KOPT-K1 (cell line): ENCODE measurements at regions not wholly inside any gene's neighbourhood (a gene's known extent, or its start where the extent isn't known, plus 50 kb on each side); places are given as distances from the start of the nearest gene placed in this dataset.
"Not testable (repeated sequence)": the region's sequence is repeated elsewhere in the genome, so short reads cannot be mapped to it uniquely, and the experiment has no call there.

Source experiments
- H3K27ac ChIP-seq: fragments of 200-600 bp; sonication (generic); 2 replicates; pipeline ENCODE4 v1.5.1; 2016; ENCODE audit warnings: antibody characterized with exemption, mild to moderate bottlenecking, low read depth, low read length; ENCODE audit not compliant: poor library complexity, severe bottlenecking
- H3K36me3 ChIP-seq: fragments of 200-600 bp; sonication (generic); 2 replicates; pipeline ENCODE4 v1.5.1; 2017; ENCODE audit warnings: antibody characterized with exemption, mild to moderate bottlenecking, low read length, moderate library complexity; ENCODE audit not compliant: insufficient read depth
- H3K9me3 ChIP-seq: fragments of 200-600 bp; sonication (generic); 2 replicates; pipeline ENCODE4 v1.5.1; 2017; ENCODE audit warnings: antibody characterized with exemption, low read length, mild to moderate bottlenecking; ENCODE audit not compliant: insufficient read depth, poor library complexity, severe bottlenecking

- H3K36me3 ChIP-seq, result no peaks in the 10 kb centered on the region
- H3K9me3 ChIP-seq, result no peaks in the 10 kb centered on the region
- no peak overlapping the region for H3K27ac ChIP-seq
Measured at GRCh38 chr4:82104578-82104977, 269.2 kb downstream of the HNRNPD start.

DNA sequence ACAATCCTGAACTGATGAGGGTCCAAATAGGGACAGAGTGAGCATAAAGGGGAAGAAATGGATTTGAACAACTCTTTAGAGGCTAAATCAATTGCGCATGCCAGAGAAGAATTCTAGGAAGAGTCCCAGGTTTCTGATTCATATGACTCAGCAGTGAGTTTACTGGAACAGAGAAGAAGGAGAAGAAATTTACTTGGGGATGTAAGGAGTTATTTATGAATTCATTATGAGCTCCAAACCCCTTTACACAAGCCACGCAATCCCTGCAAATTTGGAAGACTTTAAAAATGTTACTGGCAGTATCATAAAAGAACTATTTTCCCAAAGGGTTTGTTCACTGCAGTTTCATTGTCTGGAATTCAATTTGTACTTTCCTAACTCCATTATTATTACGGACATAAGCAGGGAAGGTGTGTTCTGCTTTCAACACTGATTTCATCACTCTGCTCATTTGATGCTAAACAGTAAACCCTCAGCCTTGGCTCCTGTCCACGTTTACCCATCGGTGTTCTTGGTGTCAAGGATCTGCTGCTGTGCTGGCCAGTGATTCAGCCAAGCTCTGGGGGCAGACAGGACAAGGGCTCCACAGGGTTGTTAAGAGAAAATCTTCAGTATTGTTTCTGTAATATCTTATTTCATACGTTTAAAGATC is 273.7 kb downstream of the HNRNPD start:
- Histone ChIP-seq H3K36me3 (no peaks in the 10 kb centered on the region), H3K9me3 (no peaks in the 10 kb centered on the region), H3K27ac (no peak overlapping the region)

GRCh38 chr4:82097504-82097903 is 276.3 kb downstream of the HNRNPD start:
- no peak overlapping the region for H3K27ac ChIP-seq
- no peaks in the 10 kb centered on the region for H3K36me3 ChIP-seq
- H3K9me3 ChIP-seq, result no peaks in the 10 kb centered on the region

GRCh38 chr4:82090717-82091116 is 283.1 kb downstream of the HNRNPD start:
- Histone ChIP-seq H3K36me3 (no peaks in the 10 kb centered on the region), H3K9me3 (no peaks in the 10 kb centered on the region), H3K27ac (no peak overlapping the region)

- Histone ChIP-seq H3K36me3 (no peaks in the 10 kb centered on the region), H3K27ac (no peak overlapping the region), H3K9me3 (no peaks in the 10 kb centered on the region)
Measured at GRCh38 chr4:82084747-82085146, 289.0 kb downstream of the HNRNPD start.

DNA sequence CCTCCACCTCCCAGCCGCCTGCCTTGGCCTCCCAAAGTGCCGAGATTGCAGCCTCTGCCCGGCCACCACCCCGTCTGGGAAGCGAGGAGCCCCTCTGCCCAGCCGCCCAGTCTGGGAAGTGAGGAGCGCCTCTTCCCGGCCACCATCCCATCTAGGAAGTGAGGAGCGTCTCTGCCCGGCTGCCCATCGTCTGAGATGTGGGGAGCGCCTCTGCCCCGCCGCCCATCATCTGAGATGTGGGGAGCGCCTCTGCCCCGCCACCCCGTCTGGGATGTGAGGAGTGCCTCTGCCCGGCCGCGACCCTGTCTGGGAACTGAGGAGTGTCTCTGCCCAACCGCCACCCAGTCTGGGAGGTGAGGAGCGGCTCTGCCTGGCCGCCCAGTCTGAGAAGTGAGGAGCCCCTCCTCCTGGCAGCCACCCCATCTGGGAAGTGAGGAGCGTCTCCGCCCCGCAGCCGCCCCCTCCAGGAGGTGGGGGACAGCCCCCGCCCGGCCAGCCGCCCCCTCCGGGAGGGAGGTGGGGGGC is 296.3 kb downstream of the HNRNPD start:
- not testable (repeated sequence) for H3K9me3 ChIP-seq, H3K36me3 ChIP-seq, H3K27ac ChIP-seq

DNA sequence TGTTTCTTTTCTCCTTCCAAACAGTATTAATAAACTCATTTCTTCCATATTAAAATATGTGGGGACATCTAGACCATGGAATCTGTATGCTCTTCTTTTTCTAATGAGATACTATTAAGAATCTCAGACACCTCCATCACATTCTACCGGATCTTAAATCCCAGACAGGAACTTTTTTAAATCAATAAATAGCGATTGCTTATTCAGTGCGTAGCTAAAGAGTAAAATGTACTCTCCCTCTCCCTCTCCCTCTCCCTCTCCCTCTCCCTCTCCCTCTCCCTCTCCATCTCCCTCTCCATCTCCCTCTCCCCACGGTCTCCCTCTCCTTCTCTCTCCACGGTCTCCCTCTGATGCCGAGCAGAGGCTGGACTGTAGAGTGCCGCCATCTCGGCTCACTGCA is 297.0 kb downstream of the HNRNPD start:
- H3K9me3 ChIP-seq, result no peaks in the 10 kb centered on the region
- H3K27ac ChIP-seq, result no peak overlapping the region
- no peaks in the 10 kb centered on the region for H3K36me3 ChIP-seq

DNA sequence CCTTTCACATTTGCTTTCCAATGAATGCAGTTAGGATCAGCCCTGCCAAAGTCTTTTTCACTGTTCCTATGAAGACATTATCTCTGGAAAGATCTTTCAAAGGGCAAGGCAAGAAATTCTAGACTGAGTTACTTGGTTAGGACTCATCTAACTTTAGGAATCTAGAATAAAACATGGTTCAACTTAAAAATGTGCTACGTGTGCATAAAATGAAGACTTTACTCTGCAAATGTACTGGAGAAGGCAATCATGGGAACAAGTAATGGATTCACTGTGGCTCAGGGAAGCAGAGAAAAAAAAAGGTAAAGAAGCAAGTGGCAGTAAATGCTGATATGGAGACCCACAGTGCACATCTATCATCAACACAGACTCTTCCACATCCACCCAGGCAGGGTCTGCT is 297.4 kb downstream of the HNRNPD start:
- Histone ChIP-seq H3K9me3 (no peaks in the 10 kb centered on the region), H3K27ac (no peak overlapping the region), H3K36me3 (no peaks in the 10 kb centered on the region)

GRCh38 chr4:82071951-82072350 is 301.8 kb downstream of the HNRNPD start:
- Histone ChIP-seq H3K9me3 (no peaks in the 10 kb centered on the region), H3K36me3 (no peaks in the 10 kb centered on the region), H3K27ac (no peak overlapping the region)

DNA sequence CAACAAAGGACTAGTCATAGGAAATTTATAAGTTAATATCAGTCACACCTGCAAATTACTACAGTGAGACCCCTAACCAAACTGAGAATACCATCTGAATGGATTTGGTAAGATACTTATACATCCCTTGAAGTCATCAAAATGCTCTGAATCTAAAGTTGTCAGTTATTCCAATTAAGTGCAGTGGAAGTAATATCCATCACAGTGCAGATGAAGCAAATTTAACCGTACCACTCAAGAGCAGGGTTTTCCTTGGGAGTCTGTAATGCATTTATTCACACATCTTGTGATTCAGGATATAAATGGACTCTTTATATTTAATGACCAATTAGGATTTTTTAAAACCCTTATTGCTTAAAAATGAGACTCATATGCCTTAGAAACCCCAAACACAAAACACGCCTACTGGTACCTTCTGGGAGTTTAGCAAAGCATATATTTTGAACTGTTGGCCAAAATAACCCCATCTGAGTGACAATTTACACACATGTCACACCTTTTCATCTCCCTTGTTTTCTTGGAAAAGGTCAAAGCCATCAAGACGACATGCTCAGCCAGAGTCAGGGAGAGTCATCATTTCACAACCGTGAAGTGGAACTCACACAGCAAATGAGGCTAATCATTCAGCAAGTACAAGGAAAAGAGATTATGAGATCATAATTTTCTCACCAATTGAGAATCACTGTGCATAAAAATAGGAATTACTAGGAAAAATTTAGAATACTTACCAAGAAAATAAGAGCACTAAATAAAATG is 303.7 kb downstream of the HNRNPD start:
- Histone ChIP-seq H3K36me3 (no peaks in the 10 kb centered on the region), H3K27ac (no peak overlapping the region), H3K9me3 (no peaks in the 10 kb centered on the region)

- Histone ChIP-seq H3K36me3 (no peaks in the 10 kb centered on the region), H3K9me3 (no peaks in the 10 kb centered on the region), H3K27ac (no peak overlapping the region)
Measured at GRCh38 chr4:82063017-82063416, 310.8 kb downstream of the HNRNPD start.

DNA sequence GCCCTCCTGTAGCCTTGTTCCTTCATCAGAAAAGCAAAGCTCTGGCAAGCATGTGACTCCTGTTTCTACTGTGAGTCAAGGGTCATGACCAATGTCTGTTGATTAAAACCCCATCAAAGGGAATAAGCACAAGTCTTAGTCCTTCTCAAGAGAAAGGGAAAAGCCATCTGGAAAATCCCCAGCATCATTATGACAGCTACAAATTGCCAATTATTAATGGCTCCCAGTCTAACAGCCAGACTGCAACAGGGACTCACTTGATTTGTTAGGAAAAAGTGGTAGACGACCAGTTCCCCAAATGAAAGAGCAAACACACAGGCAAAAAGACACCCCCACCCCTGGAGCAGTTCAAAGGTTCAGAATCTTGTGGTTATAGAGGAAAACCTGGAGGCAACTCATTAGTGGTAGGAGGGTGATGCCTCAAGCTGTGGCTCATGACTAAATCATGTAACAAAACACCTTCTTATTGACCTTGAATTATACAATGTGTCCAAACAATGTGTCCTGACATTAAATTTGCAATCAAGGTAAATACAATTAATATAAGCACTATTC is 315.7 kb downstream of the HNRNPD start:
- no peaks in the 10 kb centered on the region for H3K36me3 ChIP-seq
- no peaks in the 10 kb centered on the region for H3K9me3 ChIP-seq
- no peak overlapping the region for H3K27ac ChIP-seq

DNA sequence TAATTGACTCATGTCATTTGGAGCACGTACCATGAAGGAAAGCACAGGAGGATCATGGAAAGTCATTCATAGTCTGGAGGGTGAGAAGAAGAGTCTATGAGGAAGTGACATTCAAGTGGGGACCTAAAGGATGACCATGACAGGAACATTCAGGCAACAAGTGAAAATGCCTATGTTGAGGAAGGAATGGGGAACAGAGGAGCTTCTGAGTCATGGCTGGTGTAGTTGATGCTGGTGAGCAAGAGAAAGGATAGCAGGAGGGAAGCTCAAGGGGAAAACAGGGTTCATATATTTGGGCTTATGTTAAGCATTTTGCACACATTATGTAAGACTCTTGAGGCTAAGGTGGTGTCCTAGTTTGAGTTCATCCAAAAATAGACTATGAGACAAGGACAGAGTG is 318.6 kb downstream of the HNRNPD start:
- no peak overlapping the region for H3K27ac ChIP-seq
- no peaks in the 10 kb centered on the region for H3K9me3 ChIP-seq
- no peaks in the 10 kb centered on the region for H3K36me3 ChIP-seq

- Histone ChIP-seq H3K9me3 (no peaks in the 10 kb centered on the region), H3K36me3 (no peaks in the 10 kb centered on the region), H3K27ac (no peak overlapping the region)
Measured at GRCh38 chr4:82053396-82053795, 320.4 kb downstream of the HNRNPD start.

DNA sequence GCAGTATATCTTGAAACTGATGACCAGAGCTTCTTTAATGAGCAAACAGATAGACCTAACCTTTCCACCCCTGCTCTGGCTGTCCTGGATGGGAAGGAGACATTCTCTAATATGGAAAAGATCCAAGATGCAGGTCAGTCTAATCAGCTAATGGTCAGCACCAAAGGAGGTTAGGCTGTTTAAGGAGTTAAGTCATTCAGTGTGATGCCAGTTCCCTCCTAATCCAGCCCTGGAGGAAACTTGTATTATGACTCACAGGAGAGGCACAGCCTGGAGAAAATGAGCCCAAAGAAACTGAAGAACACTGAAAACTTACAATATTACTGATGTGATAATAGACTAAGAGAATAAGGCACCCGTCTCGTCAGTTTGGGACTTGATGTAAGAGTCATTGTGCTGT is 323.0 kb downstream of the HNRNPD start:
- Histone ChIP-seq H3K27ac (no peak overlapping the region), H3K9me3 (no peaks in the 10 kb centered on the region), H3K36me3 (no peaks in the 10 kb centered on the region)

- H3K27ac ChIP-seq, result no peak overlapping the region
- no peaks in the 10 kb centered on the region for H3K36me3 ChIP-seq
- H3K9me3 ChIP-seq, result no peaks in the 10 kb centered on the region
Measured at GRCh38 chr4:82049294-82049693, 324.5 kb downstream of the HNRNPD start.
